Fibroblast of skin of right quadriceps (primary cell): ENCODE measurements at regions not wholly inside any gene's neighbourhood (a gene's known extent, or its start where the extent isn't known, plus 50 kb on each side); places are given as distances from the start of the nearest gene placed in this dataset.
A peak's percentile ranks its signal among the peaks of the same experiment; 100 is the strongest.
"Not testable (repeated sequence)": the region's sequence is repeated elsewhere in the genome, so short reads cannot be mapped to it uniquely, and the experiment has no call there.

Source experiments
- DNase-seq: peaks from one replicate; pipeline ENCODE4 v3.0.0-alpha.2; 2013

DNA sequence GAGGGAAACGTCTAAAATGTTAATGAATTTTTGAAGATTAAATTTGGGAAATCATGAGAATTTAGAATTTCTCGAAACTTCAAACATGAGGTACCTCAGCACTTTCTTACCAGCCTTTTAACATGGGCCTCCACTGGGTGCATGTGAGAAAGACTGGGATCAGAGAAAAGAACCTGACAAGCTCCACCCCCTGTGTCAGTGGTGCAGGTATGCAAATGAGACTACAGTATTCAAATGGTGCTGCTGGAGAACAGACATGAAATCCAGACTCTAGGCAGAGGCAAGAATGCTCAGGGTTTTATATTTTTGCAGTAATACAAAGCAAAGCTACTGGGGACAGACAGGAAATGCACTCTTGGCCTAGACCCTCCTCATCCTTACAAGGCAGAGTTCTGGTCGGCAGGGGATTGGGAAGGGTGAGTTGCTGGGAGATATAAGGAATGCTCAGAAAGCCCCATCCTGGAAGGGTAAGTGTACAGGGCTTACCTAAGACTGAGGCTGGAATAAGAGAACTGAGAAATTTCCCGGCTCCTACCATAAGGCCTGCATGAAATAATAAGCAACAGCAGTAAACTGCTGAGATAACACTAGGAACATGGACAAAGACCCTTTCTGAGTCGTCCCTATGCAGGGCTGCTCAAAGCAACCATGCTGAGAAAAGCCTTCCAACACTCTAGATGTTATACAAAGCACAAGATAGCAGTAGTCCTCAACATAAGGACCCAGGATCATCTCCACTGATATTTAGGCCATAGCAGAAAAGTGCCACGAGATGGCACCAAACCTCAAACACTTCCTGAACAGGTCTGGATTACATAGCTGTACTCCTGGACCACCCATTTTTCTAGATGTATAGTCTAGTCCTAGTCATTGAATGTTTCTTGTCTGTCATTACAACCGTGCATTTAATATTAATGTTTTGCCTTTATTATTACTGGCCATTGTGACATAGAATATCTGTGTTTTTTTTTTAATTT, 260.8 kb downstream of the RASSF9 start:
- peak; percentile 66 for DNase-seq

DNA sequence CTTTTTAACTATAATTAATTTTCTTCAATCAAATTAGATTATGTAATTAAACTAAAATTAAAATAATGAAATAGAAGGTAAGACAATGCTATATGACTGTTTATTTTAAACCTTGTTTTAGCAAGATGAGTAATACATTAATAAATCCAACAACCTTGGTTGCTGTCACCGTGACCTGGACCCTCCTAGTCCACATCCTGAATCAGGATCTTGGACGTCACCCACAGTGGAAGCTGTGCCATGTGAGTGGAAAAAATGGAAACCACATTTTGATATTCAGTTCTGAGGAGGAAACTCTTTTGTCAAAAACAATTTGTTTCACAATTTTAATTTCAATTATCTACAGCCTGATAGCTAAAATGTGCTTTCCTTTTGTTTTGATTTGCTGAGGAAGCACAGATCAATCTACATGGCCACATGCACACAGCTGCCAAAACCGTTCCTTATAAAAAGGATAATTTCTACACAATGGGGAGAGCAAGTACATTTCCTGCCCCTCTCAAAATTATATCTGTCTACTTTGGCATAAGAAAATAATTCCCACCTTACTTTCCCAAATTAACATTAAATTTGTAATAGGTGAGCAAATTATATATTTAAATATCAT, 255.5 kb downstream of the RASSF9 start:
- no peak for DNase-seq

DNA sequence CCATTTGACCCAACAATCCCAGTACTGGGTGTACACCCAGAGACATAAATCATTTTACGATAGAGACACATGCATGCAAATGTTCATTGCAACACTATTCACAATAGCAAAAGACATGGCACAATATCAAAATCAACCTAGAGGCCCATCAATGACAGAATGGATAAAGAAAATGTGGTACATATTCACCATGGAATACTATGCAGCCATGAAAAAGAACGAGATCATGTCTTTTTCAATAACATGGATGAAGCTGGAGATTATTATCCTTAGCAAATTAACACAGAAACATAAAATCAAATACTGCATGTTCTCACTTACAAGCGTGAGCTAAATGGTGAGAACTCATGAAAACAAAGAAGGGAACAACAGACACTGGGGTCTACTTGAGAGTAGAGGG, 249.1 kb downstream of the RASSF9 start:
- DNase-seq: no peak

DNA sequence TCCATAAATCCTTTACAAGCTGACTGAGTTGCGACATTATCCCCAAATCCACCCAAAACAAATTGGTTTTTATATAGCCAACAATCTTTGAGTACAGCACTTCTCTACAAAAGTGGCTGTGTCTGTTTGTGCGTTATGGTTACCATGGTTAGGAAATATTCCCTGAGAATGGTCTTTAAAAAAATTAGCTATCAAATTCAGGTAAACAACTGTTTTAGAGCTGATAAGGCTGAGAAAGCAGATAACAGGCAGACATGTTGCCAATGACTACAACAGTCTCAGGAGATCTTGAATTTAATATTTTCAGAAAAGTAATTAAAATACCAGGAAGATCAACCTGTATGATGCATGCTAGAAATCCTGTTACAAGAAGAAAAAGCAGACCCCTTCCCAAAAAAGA, 248.0 kb downstream of the RASSF9 start:
- no peak for DNase-seq

DNA sequence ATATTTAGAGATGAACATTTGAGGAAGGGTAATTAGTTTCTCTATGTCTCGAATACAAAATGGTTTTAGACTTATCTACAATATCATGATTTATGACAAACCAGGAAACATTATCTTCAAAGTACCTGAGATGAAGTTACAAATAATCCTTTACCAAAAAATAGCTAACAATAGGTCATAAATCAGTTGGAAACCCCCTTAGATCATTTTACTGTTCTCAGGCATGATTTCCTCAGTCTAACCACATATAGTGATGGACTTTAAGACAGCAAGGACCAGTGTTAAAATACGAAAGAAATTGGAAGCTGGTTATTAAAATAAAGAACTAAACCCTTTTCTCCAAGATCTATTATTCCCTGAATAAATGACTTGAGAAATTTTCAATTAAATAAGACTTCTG, 235.4 kb downstream of the RASSF9 start:
- no peak for DNase-seq

DNA sequence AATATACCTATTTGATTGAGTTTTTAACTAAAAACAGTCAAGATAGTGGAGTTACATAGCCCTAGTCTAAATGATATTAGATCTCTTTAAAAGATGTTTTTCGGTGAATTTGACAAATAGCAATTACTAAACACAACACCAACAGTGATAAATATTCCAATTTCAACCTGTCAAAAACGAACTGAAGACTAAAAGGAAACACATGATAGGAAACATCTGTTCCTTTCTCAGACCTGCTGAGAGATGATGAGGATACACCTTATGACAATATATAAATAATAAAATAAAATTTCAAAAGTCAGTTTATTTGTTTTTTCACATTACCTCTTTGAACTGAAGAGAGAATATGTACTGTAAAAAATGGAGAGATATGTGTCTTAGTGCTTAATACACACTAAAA, 232.7 kb downstream of the RASSF9 start:
- no peak for DNase-seq

DNA sequence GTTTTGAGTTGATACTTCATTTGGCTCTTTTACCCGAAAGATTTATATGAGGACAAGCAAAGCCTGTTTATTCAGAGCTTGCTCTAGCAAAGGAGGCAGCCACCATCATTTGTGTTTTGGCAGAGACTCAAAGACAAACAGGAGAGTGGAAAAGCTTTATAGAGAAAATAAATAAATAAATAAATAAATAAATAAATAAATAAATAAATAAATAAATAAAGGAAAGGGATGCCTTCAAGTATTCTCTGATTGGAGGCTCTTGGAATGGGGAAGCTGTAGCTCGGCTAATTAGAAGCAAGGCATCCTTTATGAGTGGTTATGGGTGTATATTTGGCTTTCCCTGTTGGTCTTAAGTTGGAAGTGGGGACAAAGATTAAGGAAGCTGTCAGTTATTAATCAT, 229.8 kb downstream of the RASSF9 start:
- no peak for DNase-seq

DNA sequence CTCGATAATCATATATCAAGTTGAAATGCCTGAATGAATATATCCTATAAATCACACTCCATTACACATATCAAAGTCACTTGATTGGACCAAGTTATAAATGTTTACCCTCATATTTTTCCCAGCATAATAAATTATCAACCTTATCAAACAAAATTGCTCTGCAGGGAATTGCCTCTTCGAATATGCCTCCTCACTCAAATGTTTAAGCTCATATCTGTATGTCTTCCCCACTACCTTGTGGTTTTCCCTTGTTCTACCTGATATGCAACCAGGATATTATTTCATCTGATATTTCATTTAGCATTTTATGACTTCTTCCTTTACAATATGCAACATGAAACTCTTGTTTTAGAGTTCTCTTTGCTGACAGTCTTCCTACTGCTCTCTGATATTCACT, 226.4 kb downstream of the RASSF9 start:
- DNase-seq: no peak

DNA sequence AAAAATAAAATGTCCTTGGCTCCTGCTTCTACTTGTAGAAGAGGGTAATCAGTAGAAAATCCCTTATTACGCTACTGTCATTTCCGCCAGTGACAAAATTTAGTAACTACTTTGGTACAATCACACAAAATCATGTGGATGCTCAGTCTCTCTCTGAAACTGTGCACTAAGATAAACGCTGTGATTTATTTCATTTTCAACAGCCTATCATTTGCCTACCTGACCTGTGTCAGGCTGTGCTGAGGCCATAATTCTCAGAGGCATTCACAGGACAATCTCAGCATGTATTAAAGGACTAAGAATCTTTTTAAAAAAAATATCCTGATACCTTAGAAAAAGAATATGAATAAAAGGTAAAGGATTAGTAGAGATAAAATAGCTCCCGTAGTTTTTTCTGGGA, 226.0 kb downstream of the RASSF9 start:
- no peak for DNase-seq

DNA sequence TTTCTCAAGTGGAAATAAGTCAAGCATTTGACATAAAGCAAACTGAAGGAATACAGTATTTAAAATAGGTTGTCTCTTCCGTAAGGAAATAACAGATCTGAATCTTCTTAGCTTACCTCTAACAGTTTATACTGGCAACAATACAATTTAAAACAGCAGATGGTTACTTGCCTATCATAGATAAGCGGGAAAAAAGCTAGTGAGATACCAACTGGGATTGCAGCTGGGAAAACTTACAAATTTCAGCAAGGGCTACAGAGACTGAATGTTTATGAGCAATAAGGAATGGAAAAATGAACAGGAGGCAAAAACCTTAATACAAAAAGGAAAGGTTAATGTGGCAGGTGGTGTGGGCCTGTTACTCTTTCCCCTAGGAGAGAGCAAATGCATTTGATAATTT, 220.0 kb downstream of the RASSF9 start:
- DNase-seq: no peak

DNA sequence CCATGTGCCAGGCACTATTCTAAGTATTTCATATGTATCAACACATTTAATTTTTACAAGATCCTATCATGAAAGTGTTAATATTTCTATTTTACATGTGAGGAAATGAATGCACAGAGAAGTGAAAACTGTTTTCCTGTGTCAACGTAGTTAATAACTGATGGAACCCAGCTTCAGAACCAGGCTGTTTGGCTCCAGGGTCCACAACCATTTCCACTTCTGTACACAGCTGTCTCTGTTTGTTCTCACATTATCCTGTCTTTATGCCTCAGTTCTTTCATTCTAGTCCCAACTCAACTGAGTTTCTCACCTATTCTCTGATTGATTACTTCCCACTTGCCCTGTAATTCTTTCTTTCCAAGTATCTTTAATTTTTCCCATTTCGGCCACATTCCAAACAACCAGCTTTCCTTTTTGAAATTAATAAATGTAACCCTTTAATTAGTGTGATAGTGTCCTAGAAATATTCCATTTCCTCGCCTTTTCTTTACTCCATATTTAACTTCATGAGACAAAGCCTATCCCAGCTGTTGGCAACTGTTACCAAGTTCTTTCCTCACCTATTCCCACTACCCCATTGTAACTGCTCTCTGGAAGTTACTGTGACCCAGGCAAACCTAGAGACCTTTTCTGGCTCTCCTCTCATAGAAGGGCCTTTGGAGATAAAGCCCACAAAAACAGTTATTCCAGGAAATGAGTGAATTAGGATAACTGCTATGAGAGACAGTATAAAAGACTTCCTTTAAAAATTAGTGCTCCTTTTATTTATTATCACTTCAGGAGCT, 218.7 kb downstream of the RASSF9 start:
- no peak for DNase-seq

DNA sequence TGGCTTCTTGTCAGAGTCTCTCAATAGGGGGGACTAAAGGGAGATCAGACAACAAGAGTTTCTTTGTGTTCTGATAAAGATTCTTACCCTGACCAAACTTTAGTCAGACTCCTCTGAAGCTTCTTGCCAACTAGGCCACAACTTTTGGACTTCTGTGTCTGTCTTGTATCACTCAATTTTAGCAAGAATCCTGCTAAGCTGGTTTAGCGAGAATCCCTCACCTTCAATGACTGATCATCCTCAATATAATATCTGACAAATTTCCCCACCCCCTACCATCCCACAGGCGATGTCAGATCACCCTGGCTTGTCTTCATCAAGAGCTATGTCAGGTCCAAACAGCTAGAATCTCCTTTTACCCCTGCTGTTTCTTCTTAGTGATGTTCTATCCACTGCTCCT, 215.2 kb downstream of the RASSF9 start:
- DNase-seq: no peak

DNA sequence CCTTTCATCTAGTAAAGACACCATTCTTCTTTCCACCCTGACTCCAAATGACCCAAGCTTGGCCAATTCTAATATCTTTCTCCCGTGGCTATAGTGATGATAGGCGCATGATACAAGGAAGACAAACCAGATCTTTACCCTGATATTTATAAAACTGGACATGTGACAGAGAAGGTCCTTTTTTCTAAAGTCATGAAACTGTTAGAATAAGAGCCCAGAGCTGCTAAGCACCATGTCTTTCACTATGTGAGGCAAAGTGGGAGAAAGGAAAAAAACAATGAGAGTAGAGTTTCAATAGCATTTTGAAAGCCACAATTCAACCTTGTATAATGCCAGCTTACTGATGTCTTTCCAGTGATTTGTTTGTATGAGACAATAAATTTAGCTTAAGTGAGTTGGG, 212.4 kb downstream of the RASSF9 start:
- no peak for DNase-seq

DNA sequence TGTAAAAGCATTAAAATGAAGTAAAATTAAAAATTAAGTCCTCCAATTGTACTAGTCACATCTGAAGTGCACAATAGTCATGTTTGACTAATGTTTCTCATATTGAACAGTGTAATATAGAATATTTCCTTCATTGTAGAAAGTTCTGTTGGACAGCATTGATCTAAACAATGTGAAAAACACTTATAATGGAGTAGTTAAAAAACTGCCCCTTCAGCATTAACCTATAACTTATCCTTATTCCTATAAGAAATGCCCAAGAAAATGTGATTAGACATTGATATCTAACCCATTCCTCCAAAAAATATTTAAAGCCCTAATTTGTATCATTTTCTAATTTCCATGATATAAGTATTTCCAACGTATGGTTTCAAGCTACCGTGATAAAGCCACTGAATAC, 210.7 kb downstream of the RASSF9 start:
- no peak for DNase-seq

DNA sequence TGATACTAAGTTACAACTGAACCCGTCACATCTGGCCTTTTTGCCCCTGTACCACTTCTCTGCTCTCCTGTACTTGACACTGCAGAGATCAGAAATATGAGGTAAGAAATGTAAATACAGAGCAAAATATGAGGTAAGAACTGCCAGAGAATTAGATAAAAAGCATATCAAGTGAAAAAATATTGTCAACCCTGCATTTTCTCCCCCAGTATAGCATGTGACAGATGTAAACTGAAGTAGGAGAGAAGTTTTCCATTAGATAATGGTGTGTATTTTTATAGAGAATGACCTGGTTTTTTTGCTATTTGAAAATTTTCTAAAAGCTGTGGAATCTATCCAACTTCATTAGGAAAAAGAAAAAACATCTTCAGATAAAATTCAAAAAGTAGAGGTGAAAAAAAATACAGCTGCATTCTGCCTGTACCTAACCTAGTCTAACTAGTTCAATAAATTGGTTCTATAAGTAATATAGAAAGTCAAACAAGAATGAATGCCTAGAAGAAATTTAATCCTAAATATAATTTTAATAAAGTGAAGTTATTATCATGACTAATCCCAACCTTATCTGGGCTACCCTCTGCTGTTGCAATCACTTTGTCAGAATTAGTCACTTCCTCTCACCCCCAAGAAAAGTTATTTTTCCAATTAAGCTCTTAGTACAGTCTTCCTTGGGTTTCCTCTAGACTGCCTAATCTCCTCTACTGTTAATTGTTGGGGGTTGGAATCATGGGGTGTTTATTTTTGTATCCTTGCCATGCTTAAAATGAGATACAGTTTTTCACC, 210.0 kb downstream of the RASSF9 start:
- DNase-seq: peak; percentile 79

DNA sequence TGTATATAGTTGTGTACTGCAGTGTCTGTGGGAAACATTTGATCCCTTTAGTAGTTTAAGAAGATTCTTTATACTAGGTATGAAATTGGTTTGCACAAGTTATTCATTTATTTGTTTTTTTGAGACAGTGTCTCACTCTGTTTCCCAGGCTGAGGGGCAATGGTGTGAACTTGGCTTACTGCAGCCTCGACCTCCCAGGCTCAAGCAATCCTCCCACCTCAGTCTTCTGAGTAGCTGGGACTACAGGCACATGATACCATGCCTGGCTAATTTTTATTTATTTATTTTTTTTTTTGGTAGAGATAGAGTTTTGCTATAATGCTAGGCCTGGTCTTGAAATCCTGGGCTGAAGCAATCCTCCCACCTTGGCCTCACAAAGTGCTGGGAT, 209.4 kb downstream of the RASSF9 start:
- no peak for DNase-seq

DNA sequence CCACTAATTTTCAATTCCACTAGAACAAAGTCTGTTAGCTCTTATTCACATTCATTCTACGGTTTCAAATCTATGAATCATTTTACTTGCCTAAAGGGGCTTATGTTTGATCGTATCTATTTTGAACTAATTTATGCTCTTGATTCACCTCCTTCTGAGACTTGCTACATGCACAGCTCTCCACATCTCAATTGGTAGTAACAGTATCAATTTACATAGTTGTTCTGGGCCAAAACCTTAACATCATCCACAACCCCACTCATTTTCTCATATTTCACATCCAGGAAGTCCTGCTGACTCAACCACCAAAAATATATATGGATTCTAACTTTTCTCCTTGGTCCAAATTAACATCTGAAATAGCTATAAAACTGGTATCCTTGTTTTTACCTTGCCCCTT, 208.6 kb downstream of the RASSF9 start:
- peak; percentile 86 for DNase-seq

DNA sequence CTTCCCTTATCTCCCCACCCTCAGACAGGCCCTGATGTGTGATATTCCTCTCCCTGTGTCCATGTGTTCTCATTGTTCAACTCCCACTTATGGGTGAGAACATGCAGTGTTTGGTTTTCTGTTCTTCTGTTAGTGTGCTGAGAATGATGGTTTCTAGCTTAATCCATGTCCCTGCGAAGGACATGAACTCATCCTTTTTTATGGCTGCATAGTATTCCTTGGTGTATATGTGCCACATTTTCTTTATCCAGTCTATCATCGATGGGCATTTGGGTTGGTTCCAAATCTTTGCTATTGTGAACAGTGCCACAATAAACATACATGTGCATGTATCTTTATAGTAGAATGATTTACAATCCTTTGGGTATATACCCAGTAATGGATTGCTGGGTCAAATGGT, 207.6 kb downstream of the RASSF9 start:
- not testable (repeated sequence) for DNase-seq

DNA sequence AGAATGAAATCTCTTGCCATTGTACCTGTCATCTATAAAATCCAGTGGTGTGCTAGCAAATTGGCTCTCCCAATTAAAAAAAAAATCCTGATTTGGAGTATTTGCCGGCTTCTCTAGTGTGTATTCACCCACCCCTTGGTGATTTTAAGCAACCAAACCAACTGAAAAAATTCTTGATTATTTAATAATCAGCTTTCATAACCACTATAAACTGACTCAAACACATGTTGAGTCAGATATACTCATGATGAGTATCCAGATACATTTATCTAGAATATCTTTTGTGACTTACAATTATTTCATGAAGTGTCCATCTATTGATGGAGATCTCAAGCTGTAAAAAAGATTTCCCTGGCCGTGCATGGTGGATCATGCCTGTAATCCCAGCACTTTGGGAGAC, 205.4 kb downstream of the RASSF9 start:
- no peak for DNase-seq

DNA sequence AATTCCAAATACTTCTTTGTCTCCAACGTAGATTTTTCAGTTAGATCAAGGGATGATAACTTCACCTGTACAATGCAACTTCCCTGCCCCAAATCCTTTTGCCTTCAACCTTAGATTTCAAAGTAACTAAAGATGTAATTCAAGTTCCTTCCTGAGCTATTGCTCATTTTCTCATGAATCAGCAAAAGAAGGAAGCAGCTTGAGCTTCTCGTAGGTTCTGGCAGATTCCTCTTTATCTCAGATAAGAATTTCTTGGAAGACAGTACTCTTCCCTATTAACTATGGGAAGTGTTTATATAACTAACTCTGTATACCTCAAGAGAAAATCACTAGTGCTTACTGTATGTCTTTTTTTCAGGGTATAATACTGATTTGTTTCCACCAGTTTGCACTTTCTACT, 203.8 kb downstream of the RASSF9 start:
- peak; percentile 20 for DNase-seq

DNA sequence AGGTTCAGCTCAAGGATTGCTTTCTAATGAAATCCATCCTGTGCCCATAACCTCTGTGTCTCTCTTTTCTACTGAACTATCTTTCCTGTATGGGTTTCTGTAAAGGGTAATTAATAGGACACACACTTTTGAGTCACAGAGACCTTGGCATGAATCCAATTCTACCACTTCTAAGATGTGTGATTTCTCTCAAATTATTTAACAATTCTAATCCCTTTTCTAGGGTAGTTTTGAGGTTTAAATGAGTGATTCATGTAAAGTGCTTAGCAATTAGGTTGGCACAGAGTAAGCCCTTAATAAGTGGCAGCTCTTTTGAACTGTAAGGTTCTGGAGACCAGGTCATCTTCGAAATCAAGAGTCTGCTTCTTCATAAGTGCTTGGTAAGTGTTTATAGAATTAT, 202.7 kb downstream of the RASSF9 start:
- peak; percentile 17 for DNase-seq

DNA sequence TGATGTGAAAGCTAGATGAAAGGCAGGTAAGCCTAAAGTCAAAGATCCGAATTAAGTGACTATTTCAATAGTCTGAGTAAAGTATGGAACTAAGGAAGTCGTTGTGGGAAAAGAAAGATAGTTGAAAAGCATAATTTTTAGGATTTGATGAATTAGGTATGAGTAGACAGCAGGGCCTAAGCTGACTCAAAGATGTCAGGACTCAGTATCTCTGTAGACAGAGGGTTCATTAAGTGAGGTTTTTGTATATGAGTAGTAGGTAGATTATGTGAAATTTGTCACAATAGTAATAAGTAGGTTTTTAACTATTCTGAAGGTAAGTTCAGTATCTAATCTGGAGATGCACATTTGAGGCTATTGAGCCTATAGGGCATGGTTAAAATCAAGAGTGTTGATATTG, 196.4 kb downstream of the RASSF9 start:
- DNase-seq: peak; percentile 38

DNA sequence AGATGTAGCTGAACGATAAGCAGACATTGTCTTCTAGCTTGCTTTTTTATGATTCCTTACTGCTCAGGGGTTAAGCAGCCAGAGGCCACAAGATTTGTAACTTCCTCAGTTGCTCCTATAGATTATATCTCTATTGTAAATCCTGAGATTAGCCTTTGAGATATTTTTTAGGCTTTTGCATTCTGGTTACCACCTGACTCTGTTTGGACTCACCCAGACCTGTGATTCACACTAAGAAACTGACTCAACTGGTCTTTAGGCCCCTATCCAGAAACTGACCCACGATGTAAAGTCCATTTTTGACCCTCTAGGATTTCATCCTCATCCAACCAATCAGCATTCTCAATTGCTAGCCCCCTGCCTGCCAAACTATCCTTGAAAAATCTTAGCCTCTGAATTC, 194.4 kb downstream of the RASSF9 start:
- no peak for DNase-seq
